Mucosa of descending colon (tissue), 3 donors: ENCODE measurements at regions not wholly inside any gene's neighbourhood (a gene's known extent, or its start where the extent isn't known, plus 50 kb on each side); places are given as distances from the start of the nearest gene placed in this dataset.
A peak's percentile ranks its signal among the peaks of the same experiment; 100 is the strongest.

Experiments used
- ATAC-seq: fragments of 200-7000 bp; cut with Tn5 transposase; one replicate; pipeline ENCODE4 v1.9.1; 2020; ENCODE audit warnings: mild to moderate bottlenecking, moderate library complexity
- DNase-seq, 3 donors: peaks; one replicate each; pipeline ENCODE4 v3.0.0-alpha.2; 2020
- H3K36me3 ChIP-seq: fragments of 200-600 bp; one replicate; pipeline ENCODE4 v1.8.0; 2021; ENCODE audit warnings: low read depth, mild to moderate bottlenecking
- H3K4me1 ChIP-seq: fragments of 200-600 bp; one replicate; pipeline ENCODE4 v1.8.0; 2021; ENCODE audit warnings: low read depth, mild to moderate bottlenecking
- H3K4me3 ChIP-seq: fragments of 200-600 bp; one replicate; pipeline ENCODE4 v1.8.0; 2021; ENCODE audit warnings: mild to moderate bottlenecking
- H3K9me3 ChIP-seq: fragments of 200-600 bp; one replicate; pipeline ENCODE4 v1.8.0; 2021; ENCODE audit warnings: mild to moderate bottlenecking
- CTCF ChIP-seq: fragments of 200-600 bp; IDR thresholded peaks from one replicate; pipeline ENCODE4 v1.8.0; 2022; ENCODE audit warnings: antibody characterized with exemption, mild to moderate bottlenecking
- intact Hi-C, 2 donors: fragments of 100-400 bp; cut with DNase I in 1 of 2; cut with micrococcal nuclease in 1 of 2; formaldehyde crosslinking; loops; one replicate each; pipeline versions ENCODE4 v1.11.0 to v1.11.1; 2022; cut with DNase I, micrococcal nuclease
- donor health status: DM: no; HTN: no; CAD: no; lungs with moderate emphysema.
- donor health status: DM: no; HTN: no; CAD: no.
- donor health status: DM: no; HTN: yes; CAD: no.

GRCh38 chr3:72470904-72471417, 377.3 kb downstream of the SHQ1 start:
- DNase-seq: no peak
- H3K36me3 ChIP-seq: no peaks in the 10 kb centered on the region
- no peak for ATAC-seq
- no peaks in the 10 kb centered on the region for H3K9me3 ChIP-seq
- TF ChIP-seq CTCF: no peak
- intact Hi-C loops: no loop called here
- no peak overlapping the region for H3K4me3 ChIP-seq
- H3K4me1 ChIP-seq: no peaks in the 10 kb centered on the region

- intact Hi-C loops: no loop called here
- ATAC-seq: no peak
- no peak for TF ChIP-seq CTCF
- Histone ChIP-seq H3K4me1 (no peaks in the 10 kb centered on the region), H3K36me3 (no peaks in the 10 kb centered on the region), H3K4me3 (no peak overlapping the region), H3K9me3 (no peaks in the 10 kb centered on the region)
- DNase-seq: no peak
Measured at GRCh38 chr3:72465853-72466252, 382.4 kb downstream of the SHQ1 start.

- Histone ChIP-seq H3K4me3 (no peak overlapping the region), H3K4me1 (peaks cover 2% of the 10 kb centered on the region), H3K9me3 (no peaks in the 10 kb centered on the region), H3K36me3 (no peaks in the 10 kb centered on the region)
- no peak for DNase-seq
- no peak for ATAC-seq
- no peak for TF ChIP-seq CTCF
- intact Hi-C loops: no loop called here
Measured at GRCh38 chr3:72463083-72463482, 385.2 kb downstream of the SHQ1 start.

GRCh38 chr3:72462595-72463011, 385.6 kb downstream of the SHQ1 start:
- DNase-seq (peak in 1 of 3 donors; percentile 34), ATAC-seq (peak; percentile 16)
- Histone ChIP-seq H3K36me3 (no peaks in the 10 kb centered on the region), H3K4me3 (no peak overlapping the region), H3K4me1 (peaks cover 6% of the 10 kb centered on the region), H3K9me3 (no peaks in the 10 kb centered on the region)
- intact Hi-C loops: no loop called here
- TF ChIP-seq CTCF: no peak

GRCh38 chr3:72461787-72462186, 386.5 kb downstream of the SHQ1 start:
- ATAC-seq: no peak

More at GRCh38 chr3:72461787-72462186, 386.5 kb downstream of the SHQ1 start:
- intact Hi-C loops: no loop called here
- Histone ChIP-seq H3K4me1 (peaks cover 11% of the 10 kb centered on the region), H3K4me3 (no peak overlapping the region), H3K36me3 (no peaks in the 10 kb centered on the region), H3K9me3 (no peaks in the 10 kb centered on the region)
- no peak for TF ChIP-seq CTCF
- DNase-seq: no peak
